ENCODE measurements at regions not wholly inside any gene's neighbourhood (a gene's known extent, or its start where the extent isn't known, plus 50 kb on each side); places are given as distances from the start of the nearest gene placed in this dataset.

- TF ChIP-seq YY1 (IDR thresholded peaks at IDR 0.05) = no peak
- TF ChIP-seq ZBTB33 (IDR thresholded peaks at IDR 0.05) = no peak
- TF ChIP-seq SP1 (IDR thresholded peaks at IDR 0.05) = no peak
- TF ChIP-seq ATF3 (IDR thresholded peaks at IDR 0.05) = no peak
- TF ChIP-seq HNF4G (IDR thresholded peaks at IDR 0.05) = no peak
- TF ChIP-seq FOXA1 (IDR thresholded peaks at IDR 0.05) = no peak
- TF ChIP-seq HNF4A (conservative IDR thresholded peaks at IDR 0.05) = no peak
- TF ChIP-seq CTCF (IDR thresholded peaks at IDR 0.05; ENCODE audit: low read depth, low read length, missing input control) = no peak
- TF ChIP-seq GABPA (IDR thresholded peaks at IDR 0.05 in 1 of 2, conservative IDR thresholded peaks at IDR 0.05 in 1 of 2) = no peak
- Histone ChIP-seq H3K4me3 (ENCODE audit: low read depth in 1 of 3, low read length in 3 of 3) (no peak overlapping the region), H3K9me3 (ENCODE audit: control insufficient read depth in 4 of 4, low read length in 3 of 4) (no peaks in the 10 kb centered on the region), H3K27ac (ENCODE audit: low read depth in 1 of 2, low read length in 2 of 2) (no peak overlapping the region), H3K36me3 (ENCODE audit: control insufficient read depth in 4 of 4, insufficient read depth in 3 of 4, low read depth in 1 of 4, low read length in 3 of 4) (no peaks in the 10 kb centered on the region), H3K27me3 (ENCODE audit: control insufficient read depth in 4 of 4, insufficient read depth in 4 of 4, low read length in 3 of 4) (no peaks in the 10 kb centered on the region), H3K9ac (ENCODE audit: low read depth in 1 of 2, low read length in 2 of 2) (no peak overlapping the region), H3K4me1 (ENCODE audit: control insufficient read depth in 4 of 4, insufficient read depth in 4 of 4, low read length in 3 of 4) (no peaks in the 10 kb centered on the region)
- no peak for DNase-seq (ENCODE audit: low spot score)
- 77% methylated on average over 6 of the region's 6 CpGs for WGBS
Observed at GRCh38 chr17:31687505-31688126, 171.4 kb downstream of the COPRS start.

- H3K9me3 ChIP-seq (ENCODE audit: control insufficient read depth in 4 of 4, low read length in 3 of 4) = no peaks in the 10 kb centered on the region
- no peaks in the 10 kb centered on the region for H3K36me3 ChIP-seq (ENCODE audit: control insufficient read depth in 4 of 4, insufficient read depth in 3 of 4, low read depth in 1 of 4, low read length in 3 of 4)
- TF ChIP-seq JUND (IDR thresholded peaks at IDR 0.05) (no peak), FOXA1 (IDR thresholded peaks at IDR 0.05) (no peak), TAF1 (conservative IDR thresholded peaks at IDR 0.05) (no peak), EGR1 (IDR thresholded peaks at IDR 0.05; ENCODE audit: low read depth in 2 of 2) (no peak), HNF4A (conservative IDR thresholded peaks at IDR 0.05) (no peak), YY1 (IDR thresholded peaks at IDR 0.05) (no peak), GABPA (IDR thresholded peaks at IDR 0.05 in 1 of 2, conservative IDR thresholded peaks at IDR 0.05 in 1 of 2) (no peak), NR2F2 (IDR thresholded peaks at IDR 0.05) (no peak), CTCF (IDR thresholded peaks at IDR 0.05; ENCODE audit: low read depth, low read length, missing input control) (no peak), MAX (IDR thresholded peaks at IDR 0.05) (no peak), RXRA (IDR thresholded peaks at IDR 0.05) (no peak), REST (IDR thresholded peaks at IDR 0.05) (no peak)
- H3K27ac ChIP-seq (ENCODE audit: low read depth in 1 of 2, low read length in 2 of 2) = no peak overlapping the region
- no peak overlapping the region for H3K9ac ChIP-seq (ENCODE audit: low read depth in 1 of 2, low read length in 2 of 2)
- DNase-seq (ENCODE audit: low spot score) = no peak
- WGBS = 86% methylated on average over 5 of the region's 5 CpGs
- no peaks in the 10 kb centered on the region for H3K4me1 ChIP-seq (ENCODE audit: control insufficient read depth in 4 of 4, insufficient read depth in 4 of 4, low read length in 3 of 4)
- H3K27me3 ChIP-seq (ENCODE audit: control insufficient read depth in 4 of 4, insufficient read depth in 4 of 4, low read length in 3 of 4) = no peaks in the 10 kb centered on the region
- no peak overlapping the region for H3K4me3 ChIP-seq (ENCODE audit: low read depth in 1 of 3, low read length in 3 of 3)
Observed at GRCh38 chr17:31686495-31686894, 172.5 kb downstream of the COPRS start.

Measured in liver (tissue), 8 donors.